ENCODE measurements at regions not wholly inside any gene's neighbourhood (a gene's known extent, or its start where the extent isn't known, plus 50 kb on each side); places are given as distances from the start of the nearest gene placed in this dataset.

GRCh38 chr4:132910229-132910748, 238.8 kb upstream of the PCDH10 start:
- no peaks in the 10 kb centered on the region for H3K4me1 Mint-ChIP-seq
- Histone ChIP-seq H3T11ph (ENCODE audit: low read length) (no peak overlapping the region), H3K14ac (ENCODE audit: insufficient read depth, low read length) (no peak overlapping the region), H4K8ac (replicated peaks; ENCODE audit: insufficient read length, low read depth, low read length) (no peak overlapping the region), H3K27me3 (ENCODE audit: insufficient read depth, low read length) (no peaks in the 10 kb centered on the region), H2AFZ (ENCODE audit: low read length) (no peak overlapping the region), H4K20me1 (ENCODE audit: control insufficient read depth, insufficient read depth, insufficient read length) (no peaks in the 10 kb centered on the region), H3K4ac (ENCODE audit: low read depth, low read length) (no peak overlapping the region), H3K79me2 (ENCODE audit: insufficient read depth, low read length) (no peaks in the 10 kb centered on the region), H3K9ac (ENCODE audit: extremely low read depth, insufficient read length, low read length) (no peak overlapping the region), H3K18ac (ENCODE audit: insufficient read length, low read depth, low read length) (no peak overlapping the region), H2BK20ac (ENCODE audit: low read depth, low read length, poor library complexity, severe bottlenecking) (no peak overlapping the region), H2AK5ac (ENCODE audit: insufficient read length, low read length) (no peak overlapping the region), H3K4me1 (ENCODE audit: insufficient read depth, low read length) (no peaks in the 10 kb centered on the region), H3K23ac (ENCODE audit: insufficient read length, low read depth, low read length) (no peak overlapping the region), H3K23me2 (ENCODE audit: insufficient read length, low read depth, low read length, poor library complexity, severe bottlenecking) (no peaks in the 10 kb centered on the region), H2BK12ac (ENCODE audit: insufficient read length, low read depth, low read length) (no peak overlapping the region), H2BK5ac (ENCODE audit: insufficient read length, low read length) (no peak overlapping the region), H3K4me2 (ENCODE audit: insufficient read depth, insufficient read length, low read length) (no peak overlapping the region), H3K27ac (ENCODE audit: insufficient read length, low read depth, low read length) (no peak overlapping the region), H4K91ac (ENCODE audit: insufficient read length, low read depth, low read length) (no peak overlapping the region), H2BK15ac (ENCODE audit: low read depth, low read length) (no peak overlapping the region), H3K9me3 (ENCODE audit: control insufficient read depth, low read depth, low read length) (no peaks in the 10 kb centered on the region), H3K79me1 (ENCODE audit: insufficient read depth, low read depth, low read length, poor library complexity, severe bottlenecking) (no peaks in the 10 kb centered on the region), H2BK120ac (ENCODE audit: low read depth, low read length, poor library complexity, severe bottlenecking) (no peak overlapping the region), H4K5ac (ENCODE audit: insufficient read length, low read depth, low read length) (no peak overlapping the region), H3K56ac (ENCODE audit: insufficient read length, low read depth, low read length) (no peak overlapping the region)
- no peak for DNase-seq
- peaks cover 3 to 5% of the 10 kb centered on the region in 2 experiments; a peak in 4 of 5 replicates for H3K9me3 Mint-ChIP-seq
- no CpG with 5 or more reads among the region's 1 CpG for WGBS (ENCODE audit: extremely low coverage, insufficient read length, low lambda C conversion rate)
- H3K4me3 Mint-ChIP-seq: no peak overlapping the region
- TF ChIP-seq, protein P1, sequence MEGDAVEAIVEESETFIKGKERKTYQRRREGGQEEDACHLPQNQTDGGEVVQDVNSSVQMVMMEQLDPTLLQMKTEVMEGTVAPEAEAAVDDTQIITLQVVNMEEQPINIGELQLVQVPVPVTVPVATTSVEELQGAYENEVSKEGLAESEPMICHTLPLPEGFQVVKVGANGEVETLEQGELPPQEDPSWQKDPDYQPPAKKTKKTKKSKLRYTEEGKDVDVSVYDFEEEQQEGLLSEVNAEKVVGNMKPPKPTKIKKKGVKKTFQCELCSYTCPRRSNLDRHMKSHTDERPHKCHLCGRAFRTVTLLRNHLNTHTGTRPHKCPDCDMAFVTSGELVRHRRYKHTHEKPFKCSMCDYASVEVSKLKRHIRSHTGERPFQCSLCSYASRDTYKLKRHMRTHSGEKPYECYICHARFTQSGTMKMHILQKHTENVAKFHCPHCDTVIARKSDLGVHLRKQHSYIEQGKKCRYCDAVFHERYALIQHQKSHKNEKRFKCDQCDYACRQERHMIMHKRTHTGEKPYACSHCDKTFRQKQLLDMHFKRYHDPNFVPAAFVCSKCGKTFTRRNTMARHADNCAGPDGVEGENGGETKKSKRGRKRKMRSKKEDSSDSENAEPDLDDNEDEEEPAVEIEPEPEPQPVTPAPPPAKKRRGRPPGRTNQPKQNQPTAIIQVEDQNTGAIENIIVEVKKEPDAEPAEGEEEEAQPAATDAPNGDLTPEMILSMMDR (conservative IDR thresholded peaks at IDR 0.05): no peak
- H3K36me3 Mint-ChIP-seq (ENCODE audit: insufficient read depth in 1 of 3, low read depth in 3 of 3): peaks cover 0 to 5% (median 4%) of the 10 kb centered on the region in 3 experiments; a peak in 5 of 7 replicates
- H3K27ac Mint-ChIP-seq: no peak overlapping the region; a peak in 2 of 7 replicates
- H3K27me3 Mint-ChIP-seq (ENCODE audit: low read depth): no peaks in the 10 kb centered on the region
